GM23338 (cell line): ENCODE measurements at regions not wholly inside any gene's neighbourhood (a gene's known extent, or its start where the extent isn't known, plus 50 kb on each side); places are given as distances from the start of the nearest gene placed in this dataset.

ENCODE experiments used
- EZH2 ChIP-seq: fragments of 200-600 bp; sonication (generic); IDR thresholded peaks from one replicate; pipeline ENCODE4 v1.8.0; 2017; ENCODE audit warnings: antibody characterized with exemption, mild to moderate bottlenecking, low read depth; ENCODE audit not compliant: unreplicated experiment
- JUNB ChIP-seq: IDR thresholded peaks from one replicate; pipeline ENCODE4 v1.6.1; 2016; ENCODE audit warnings: antibody characterized with exemption; ENCODE audit not compliant: unreplicated experiment
- POLR2AphosphoS5 ChIP-seq: IDR thresholded peaks from 2 replicates; pipeline ENCODE4 v1.6.1; 2016; ENCODE audit warnings: antibody characterized with exemption, low read depth
- TF ChIP-seq, protein P1 (sequence below), 2 experiments: fragments of 200-600 bp in 1 of 2; sonication (generic) in 1 of 2; conservative IDR thresholded peaks; 2 replicates each; pipeline versions ENCODE4 v1.5.1 to v1.6.1; 2016 to 2017; ENCODE audit warnings: antibody characterized with exemption in 2 of 2, low read depth in 2 of 2, mild to moderate bottlenecking in 2 of 2, moderate library complexity in 1 of 2

DNA sequence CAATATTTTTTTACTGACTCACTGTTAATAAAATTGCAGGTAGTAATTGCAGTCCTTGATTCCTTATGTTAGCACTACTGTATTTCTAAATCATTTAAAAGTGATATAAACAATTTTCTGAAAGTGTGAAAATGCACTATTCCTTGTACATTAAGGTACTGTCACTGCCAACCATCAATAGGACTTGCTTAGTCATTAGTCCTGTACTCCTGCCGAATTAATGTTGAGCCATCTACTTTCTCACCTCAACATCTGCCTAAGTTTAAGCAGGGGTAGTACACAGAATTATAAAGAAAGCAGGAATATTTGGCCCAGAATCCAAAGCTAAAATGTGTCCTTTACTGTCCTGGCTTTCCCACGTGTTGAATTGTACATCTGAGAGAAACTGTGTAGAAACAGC lies 87.0 kb upstream of the TRPC3 start:
- TF ChIP-seq, protein P1, sequence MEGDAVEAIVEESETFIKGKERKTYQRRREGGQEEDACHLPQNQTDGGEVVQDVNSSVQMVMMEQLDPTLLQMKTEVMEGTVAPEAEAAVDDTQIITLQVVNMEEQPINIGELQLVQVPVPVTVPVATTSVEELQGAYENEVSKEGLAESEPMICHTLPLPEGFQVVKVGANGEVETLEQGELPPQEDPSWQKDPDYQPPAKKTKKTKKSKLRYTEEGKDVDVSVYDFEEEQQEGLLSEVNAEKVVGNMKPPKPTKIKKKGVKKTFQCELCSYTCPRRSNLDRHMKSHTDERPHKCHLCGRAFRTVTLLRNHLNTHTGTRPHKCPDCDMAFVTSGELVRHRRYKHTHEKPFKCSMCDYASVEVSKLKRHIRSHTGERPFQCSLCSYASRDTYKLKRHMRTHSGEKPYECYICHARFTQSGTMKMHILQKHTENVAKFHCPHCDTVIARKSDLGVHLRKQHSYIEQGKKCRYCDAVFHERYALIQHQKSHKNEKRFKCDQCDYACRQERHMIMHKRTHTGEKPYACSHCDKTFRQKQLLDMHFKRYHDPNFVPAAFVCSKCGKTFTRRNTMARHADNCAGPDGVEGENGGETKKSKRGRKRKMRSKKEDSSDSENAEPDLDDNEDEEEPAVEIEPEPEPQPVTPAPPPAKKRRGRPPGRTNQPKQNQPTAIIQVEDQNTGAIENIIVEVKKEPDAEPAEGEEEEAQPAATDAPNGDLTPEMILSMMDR (conservative IDR thresholded peaks at IDR 0.05; ENCODE audit: low read depth in 2 of 2) = no peak
- no peak for TF ChIP-seq POLR2AphosphoS5
- TF ChIP-seq JUNB = no peak
- no peak for TF ChIP-seq EZH2
